Suppressor macrophage (primary cell): ENCODE measurements at regions not wholly inside any gene's neighbourhood (a gene's known extent, or its start where the extent isn't known, plus 50 kb on each side); places are given as distances from the start of the nearest gene placed in this dataset.
"Not testable (repeated sequence)": the region's sequence is repeated elsewhere in the genome, so short reads cannot be mapped to it uniquely, and the experiment has no call there.

ENCODE experiments used
- DNase-seq, 4 experiments: peaks; one replicate each; pipeline ENCODE4 v3.0.0-alpha.2; 2020 to 2022

GRCh38 chrX:47302396-47302795, 68.0 kb upstream of the ZNF157 start:
- no peak for DNase-seq

- DNase-seq = not testable (repeated sequence)
Measured at GRCh38 chrX:47306471-47307023, 63.8 kb upstream of the ZNF157 start.

- peak; percentile 50 to 73 (median 68) for DNase-seq
Measured at GRCh38 chrX:47311932-47312774, 58.2 kb upstream of the ZNF157 start.

GRCh38 chrX:47313056-47313455, 57.3 kb upstream of the ZNF157 start:
- DNase-seq = no peak

- no peak for DNase-seq
Measured at GRCh38 chrX:47316276-47317025, 53.9 kb upstream of the ZNF157 start.
